DOHH2 (cell line): ENCODE measurements at regions not wholly inside any gene's neighbourhood (a gene's known extent, or its start where the extent isn't known, plus 50 kb on each side); places are given as distances from the start of the nearest gene placed in this dataset.

Experiments
- H3F3A ChIP-seq: fragments of 200-600 bp; sonication (generic), shearing (Covaris generic); 2 replicates; pipeline ENCODE4 v1.6.0; 2016; ENCODE audit warnings: antibody characterized with exemption, mild to moderate bottlenecking; ENCODE audit not compliant: control insufficient read depth, insufficient read depth
- H3K27ac ChIP-seq: fragments of 200-600 bp; sonication (generic); 2 replicates; pipeline ENCODE4 v1.5.1; 2014; ENCODE audit warnings: low read depth, mild to moderate bottlenecking, low read length, moderate library complexity
- H3K27me3 ChIP-seq: fragments of 200-600 bp; sonication (generic); 2 replicates; pipeline ENCODE4 v1.6.1; 2014; ENCODE audit warnings: mild to moderate bottlenecking, low read length, mixed read lengths; ENCODE audit not compliant: control insufficient read depth
- H3K36me3 ChIP-seq: fragments of 200-600 bp; sonication (generic); 2 replicates; pipeline ENCODE4 v1.6.1; 2014; ENCODE audit warnings: mild to moderate bottlenecking, low read length, moderate library complexity, mixed read lengths; ENCODE audit not compliant: control insufficient read depth
- H3K4me1 ChIP-seq: fragments of 200-600 bp; sonication (generic); 2 replicates; pipeline ENCODE4 v1.6.1; 2014; ENCODE audit warnings: mild to moderate bottlenecking, low read length, mixed read lengths; ENCODE audit not compliant: control insufficient read depth
- H3K4me2 ChIP-seq: fragments of 200-600 bp; sonication (generic); 2 replicates; pipeline ENCODE4 v1.6.0; 2014; ENCODE audit warnings: mild to moderate bottlenecking, low read length, moderate library complexity
- H3K4me3 ChIP-seq: fragments of 200-600 bp; sonication (generic); 2 replicates; pipeline ENCODE4 v1.5.1; 2014; ENCODE audit warnings: mild to moderate bottlenecking, low read length, mixed read lengths
- H3K79me2 ChIP-seq: fragments of 200-600 bp; sonication (generic); 2 replicates; pipeline ENCODE4 v1.6.1; 2014; ENCODE audit warnings: mild to moderate bottlenecking, low read length, mixed read lengths; ENCODE audit not compliant: control insufficient read depth
- H3K9me2 ChIP-seq: fragments of 200-600 bp; sonication (generic); replicated peaks from 2 replicates; pipeline ENCODE4 v1.6.1; 2014; ENCODE audit warnings: mild to moderate bottlenecking, low read length, mixed read lengths; ENCODE audit not compliant: control insufficient read depth
- H3K9me3 ChIP-seq: fragments of 200-600 bp; sonication (generic); 2 replicates; pipeline ENCODE4 v1.6.1; 2014; ENCODE audit warnings: antibody characterized with exemption, low read length, mixed read lengths; ENCODE audit not compliant: control insufficient read depth, insufficient read depth
- H4K20me1 ChIP-seq: fragments of 200-600 bp; sonication (generic); 2 replicates; pipeline ENCODE4 v1.6.0; 2014; ENCODE audit warnings: low read depth, mild to moderate bottlenecking, antibody characterized with exemption, low read length, moderate library complexity; ENCODE audit not compliant: control insufficient read depth, insufficient read depth
- CTCF ChIP-seq: fragments of 200-600 bp; sonication (generic); IDR thresholded peaks from one replicate; pipeline ENCODE4 v1.5.1; 2014; ENCODE audit warnings: antibody characterized with exemption, mild to moderate bottlenecking, low read depth, low read length; ENCODE audit not compliant: poor library complexity, severe bottlenecking
- EZH2phosphoT487 ChIP-seq: fragments of 200-600 bp; sonication (generic); IDR thresholded peaks from 2 replicates; pipeline ENCODE4 v1.6.1; 2017; ENCODE audit warnings: borderline replicate concordance, mild to moderate bottlenecking, antibody characterized with exemption, low read length, moderate library complexity, mixed read lengths

DNA sequence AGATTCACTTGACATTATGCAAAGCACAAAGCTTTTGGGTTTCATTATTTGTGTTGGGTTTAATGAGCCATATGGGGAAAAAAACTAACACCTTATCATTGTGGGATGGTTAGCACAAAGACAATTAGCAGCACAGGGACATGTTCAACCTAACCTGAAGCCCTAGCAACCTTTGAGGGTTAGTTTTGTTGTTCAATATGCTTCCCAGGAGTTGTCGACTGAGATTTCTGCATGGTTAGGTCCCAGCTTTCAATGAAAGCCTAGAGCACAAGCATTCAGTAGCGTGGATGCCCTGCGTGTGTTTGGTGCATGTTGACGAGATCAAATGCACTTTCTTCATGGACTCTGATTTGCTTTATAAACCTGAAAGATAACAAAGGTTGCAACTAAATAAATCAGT, 565.2 kb upstream of the TLE4 start:
- no peaks in the 10 kb centered on the region for H3K27me3 ChIP-seq
- TF ChIP-seq EZH2phosphoT487: no peak
- TF ChIP-seq CTCF: no peak
- no peak overlapping the region for H3K4me3 ChIP-seq
- no peak overlapping the region for H3K27ac ChIP-seq
- no peaks in the 10 kb centered on the region; the same call in 1 of the 2 replicates for H3K9me2 ChIP-seq
- H3K4me1 ChIP-seq: no peaks in the 10 kb centered on the region
- no peak overlapping the region for H3K4me2 ChIP-seq
- no peaks in the 10 kb centered on the region for H3K9me3 ChIP-seq
- no peaks in the 10 kb centered on the region for H3K36me3 ChIP-seq
- H3F3A ChIP-seq: no peaks in the 10 kb centered on the region
- no peaks in the 10 kb centered on the region for H4K20me1 ChIP-seq
- H3K79me2 ChIP-seq: no peaks in the 10 kb centered on the region

GRCh38 chr9:79007701-79008483, 563.9 kb upstream of the TLE4 start:
- no peaks in the 10 kb centered on the region; the same call in 1 of the 2 replicates for H3K9me2 ChIP-seq
- no peaks in the 10 kb centered on the region for H3K36me3 ChIP-seq
- H3K9me3 ChIP-seq: no peaks in the 10 kb centered on the region
- no peaks in the 10 kb centered on the region for H3K79me2 ChIP-seq
- H3K4me2 ChIP-seq: no peak overlapping the region
- H3K4me1 ChIP-seq: no peaks in the 10 kb centered on the region
- H3K27me3 ChIP-seq: no peaks in the 10 kb centered on the region
- TF ChIP-seq CTCF (no peak), EZH2phosphoT487 (no peak)
- no peaks in the 10 kb centered on the region for H3F3A ChIP-seq
- no peak overlapping the region for H3K4me3 ChIP-seq
- H4K20me1 ChIP-seq: no peaks in the 10 kb centered on the region
- no peak overlapping the region for H3K27ac ChIP-seq

DNA sequence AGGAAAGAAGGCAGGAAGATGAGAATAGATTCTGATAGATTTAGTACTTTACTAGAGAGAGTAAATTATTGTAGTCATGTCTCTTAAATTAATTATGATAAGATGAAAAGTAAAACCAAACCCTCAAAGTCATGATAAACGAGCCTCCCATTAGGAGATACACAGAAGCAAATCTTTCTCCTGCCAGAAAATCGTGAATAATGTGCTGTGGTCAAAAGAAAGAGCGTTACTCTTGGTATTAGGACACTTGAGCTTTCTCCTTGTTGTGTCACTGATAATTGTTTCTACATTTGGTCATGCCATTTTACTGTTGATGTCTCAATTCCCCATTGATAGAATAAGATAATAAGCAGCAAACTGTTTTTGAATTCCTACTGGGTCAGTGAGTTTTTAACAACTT, 562.8 kb upstream of the TLE4 start:
- Histone ChIP-seq H3K9me3 (no peaks in the 10 kb centered on the region), H4K20me1 (no peaks in the 10 kb centered on the region), H3F3A (no peaks in the 10 kb centered on the region), H3K4me3 (no peak overlapping the region), H3K9me2 (no peaks in the 10 kb centered on the region; the same call in 1 of the 2 replicates), H3K4me2 (no peak overlapping the region), H3K4me1 (no peaks in the 10 kb centered on the region), H3K27me3 (no peaks in the 10 kb centered on the region), H3K79me2 (no peaks in the 10 kb centered on the region), H3K27ac (no peak overlapping the region), H3K36me3 (no peaks in the 10 kb centered on the region)
- TF ChIP-seq CTCF: no peak
- no peak for TF ChIP-seq EZH2phosphoT487
